PC-9 (cell line): ENCODE measurements at regions not wholly inside any gene's neighbourhood (a gene's known extent, or its start where the extent isn't known, plus 50 kb on each side); places are given as distances from the start of the nearest gene placed in this dataset.

Source experiments
- CTCF ChIP-seq: fragments of 200-600 bp; sonication (generic); conservative IDR thresholded peaks from 2 replicates; pipeline ENCODE4 v1.6.1; 2017; ENCODE audit warnings: mixed run types, antibody characterized with exemption, mild to moderate bottlenecking, moderate library complexity
- EZH2 ChIP-seq: fragments of 200-600 bp; sonication (generic); IDR thresholded peaks from 2 replicates; pipeline ENCODE4 v1.8.0; 2017; ENCODE audit warnings: antibody characterized with exemption, low read depth

GRCh38 chr22:26768952-26769351 lies 111.6 kb downstream of the MIAT start:
- TF ChIP-seq CTCF (no peak), EZH2 (no peak)
